Heart left ventricle (tissue), 13 donors: ENCODE measurements at regions not wholly inside any gene's neighbourhood (a gene's known extent, or its start where the extent isn't known, plus 50 kb on each side); places are given as distances from the start of the nearest gene placed in this dataset.

Source experiments
- CTCF ChIP-seq, 12 donors: fragments of 200-600 bp; sonication (generic) in 4 of 12; IDR thresholded peaks; one replicate each; pipeline versions ENCODE4 v1.5.0 to v1.8.0; 2018 to 2022; ENCODE audit warnings: antibody characterized with exemption in 12 of 12, mild to moderate bottlenecking in 5 of 12
- POLR2A ChIP-seq, 2 donors: fragments of 450-650 bp; IDR thresholded peaks; one replicate each; pipeline ENCODE4 v1.6.1; 2017; ENCODE audit warnings: antibody characterized with exemption in 2 of 2, mild to moderate bottlenecking in 2 of 2, moderate library complexity in 2 of 2
- donor health status: ischemic (EF 13 %, LVEDD 7.1; RV severe dilation, severe dysfunction).
- donor health status: DM: no; HTN: yes; CAD: no.
- donor health status: DM: no; HTN: no; CAD: no.
- donor health status: ischemic (EF 25% LVEDD 6.9; RV normal size, moderate dysfunction).
- donor health status: ischemic (EF 25% LVEDD 5.7; RV mildly dilated, moderate dysfunction).
- donor health status: ischemic (EF 35%, LVEDD 5.7; RV mildly dilated, moderate dysfunction).
- donor health status: nonischemic (EF 11% LVEDD 7.7; RV severe dilation, severe dysfunction).
- donor health status: DM: yes; HTN: yes; CAD: no.
- donor health status: PGD.
- donor health status: ischemic (EF 29% LVEDD 5.4; RV normal size, mild dysfunction).
- donor health status: nonischemic (EF 23%, LVEDD 6.1; RV moderate dilation, normal function).

- TF ChIP-seq CTCF (IDR thresholded peaks at IDR 0.05) (no peak), POLR2A (IDR thresholded peaks at IDR 0.05) (no peak)
These were observed 129.1 kb downstream of the DDX1 start for GRCh38 chr2:15720561-15721307.
